HFF-Myc (cell line): ENCODE measurements at regions not wholly inside any gene's neighbourhood (a gene's known extent, or its start where the extent isn't known, plus 50 kb on each side); places are given as distances from the start of the nearest gene placed in this dataset.

ENCODE experiments used
- DNase-seq: peaks from one replicate; pipeline ENCODE4 v3.0.0-alpha.2; 2011; ENCODE audit warnings: low read depth; ENCODE audit errors: extremely low read depth
- H3K4me3 ChIP-seq: replicated peaks from 2 replicates; pipeline ENCODE4 v1.5.1; 2011; ENCODE audit warnings: low read depth, mild to moderate bottlenecking, control low read depth, low read length
- CTCF ChIP-seq: IDR thresholded peaks from 2 replicates; pipeline ENCODE4 v1.5.1; 2012; ENCODE audit warnings: mild to moderate bottlenecking, low read depth, low read length, control low read depth; ENCODE audit errors: missing control alignments

GRCh38 chr12:115833704-115834103, 443.8 kb downstream of the MED13L start:
- DNase-seq: no peak
- H3K4me3 ChIP-seq: no peak overlapping the region
- no peak for TF ChIP-seq CTCF

GRCh38 chr12:115830633-115831032, 446.9 kb downstream of the MED13L start:
- TF ChIP-seq CTCF: no peak
- no peak overlapping the region for H3K4me3 ChIP-seq
- no peak for DNase-seq

- no peak overlapping the region for H3K4me3 ChIP-seq
- DNase-seq: no peak
- TF ChIP-seq CTCF: no peak
Observed at GRCh38 chr12:115830070-115830469, 447.4 kb downstream of the MED13L start.

GRCh38 chr12:115828168-115828567, 449.3 kb downstream of the MED13L start:
- no peak for DNase-seq
- TF ChIP-seq CTCF: no peak
- H3K4me3 ChIP-seq: no peak overlapping the region

- TF ChIP-seq CTCF: no peak
- no peak overlapping the region for H3K4me3 ChIP-seq
- no peak for DNase-seq
Observed at GRCh38 chr12:115824936-115825602, 452.4 kb downstream of the MED13L start.

GRCh38 chr12:115823635-115824034, 453.9 kb downstream of the MED13L start:
- TF ChIP-seq CTCF: no peak
- H3K4me3 ChIP-seq: no peak overlapping the region
- DNase-seq: no peak

GRCh38 chr12:115820656-115821055, 456.8 kb downstream of the MED13L start:
- H3K4me3 ChIP-seq: no peak overlapping the region
- no peak for DNase-seq
- no peak for TF ChIP-seq CTCF
